ENCODE measurements at regions not wholly inside any gene's neighbourhood (a gene's known extent, or its start where the extent isn't known, plus 50 kb on each side); places are given as distances from the start of the nearest gene placed in this dataset.

GRCh38 chr5:6111131-6111530, 267.2 kb downstream of the MED10 start:
- H2AFZ ChIP-seq (ENCODE audit: low read length) = no peak overlapping the region
- no peak overlapping the region for H3K9ac ChIP-seq (ENCODE audit: low read length)
- TF ChIP-seq EZH2phosphoT487 (IDR thresholded peaks at IDR 0.05; ENCODE audit: low read length) = no peak
- no peak for TF ChIP-seq CTCF (IDR thresholded peaks at IDR 0.05; ENCODE audit: low read length)
- TF ChIP-seq EZH2 (optimal IDR thresholded peaks at IDR 0.05; ENCODE audit: low read depth, low read length) = no peak
- H3K4me3 ChIP-seq (ENCODE audit: low read length) = no peak overlapping the region
- no peak overlapping the region for H3K4me2 ChIP-seq (ENCODE audit: low read depth, low read length)
- no peaks in the 10 kb centered on the region for H4K20me1 ChIP-seq (ENCODE audit: insufficient read depth, low read length)
- no peaks in the 10 kb centered on the region for H3K9me3 ChIP-seq (replicated peaks; ENCODE audit: insufficient read depth, low read length)
- no peak for DNase-seq
- H3K9me2 ChIP-seq (replicated peaks; ENCODE audit: insufficient read depth, low read length) = no peaks in the 10 kb centered on the region
- no peaks in the 10 kb centered on the region for H3K79me2 ChIP-seq (ENCODE audit: low read length)
- H3K27ac ChIP-seq (ENCODE audit: low read length) = no peak overlapping the region
- no peaks in the 10 kb centered on the region for H3K4me1 ChIP-seq (ENCODE audit: low read length)
- no peaks in the 10 kb centered on the region for H3K36me3 ChIP-seq (replicated peaks; ENCODE audit: insufficient read depth, low read length)
- H3K27me3 ChIP-seq (replicated peaks; ENCODE audit: insufficient read depth, low read length) = no peaks in the 10 kb centered on the region
- H3F3A ChIP-seq (ENCODE audit: insufficient read depth, low read length) = no peaks in the 10 kb centered on the region

GRCh38 chr5:6110441-6111005, 267.8 kb downstream of the MED10 start:
- H3K9ac ChIP-seq (ENCODE audit: low read length) = no peak overlapping the region
- TF ChIP-seq CTCF (IDR thresholded peaks at IDR 0.05; ENCODE audit: low read length) (no peak), EZH2phosphoT487 (IDR thresholded peaks at IDR 0.05; ENCODE audit: low read length) (no peak), EZH2 (optimal IDR thresholded peaks at IDR 0.05; ENCODE audit: low read depth, low read length) (no peak)
- H3K36me3 ChIP-seq (replicated peaks; ENCODE audit: insufficient read depth, low read length) = no peaks in the 10 kb centered on the region
- H2AFZ ChIP-seq (ENCODE audit: low read length) = no peak overlapping the region
- H3K4me2 ChIP-seq (ENCODE audit: low read depth, low read length) = no peak overlapping the region
- H4K20me1 ChIP-seq (ENCODE audit: insufficient read depth, low read length) = no peaks in the 10 kb centered on the region
- no peak overlapping the region for H3K4me3 ChIP-seq (ENCODE audit: low read length)
- H3K27me3 ChIP-seq (replicated peaks; ENCODE audit: insufficient read depth, low read length) = no peaks in the 10 kb centered on the region
- no peak overlapping the region for H3K27ac ChIP-seq (ENCODE audit: low read length)
- no peak for DNase-seq
- no peaks in the 10 kb centered on the region for H3K9me3 ChIP-seq (replicated peaks; ENCODE audit: insufficient read depth, low read length)
- no peaks in the 10 kb centered on the region for H3F3A ChIP-seq (ENCODE audit: insufficient read depth, low read length)
- no peaks in the 10 kb centered on the region for H3K9me2 ChIP-seq (replicated peaks; ENCODE audit: insufficient read depth, low read length)
- no peaks in the 10 kb centered on the region for H3K4me1 ChIP-seq (ENCODE audit: low read length)
- no peaks in the 10 kb centered on the region for H3K79me2 ChIP-seq (ENCODE audit: low read length)

GRCh38 chr5:6108981-6109825, 269.1 kb downstream of the MED10 start:
- Histone ChIP-seq H3K79me2 (ENCODE audit: low read length) (no peaks in the 10 kb centered on the region), H3K4me2 (ENCODE audit: low read depth, low read length) (no peak overlapping the region), H3K9me3 (replicated peaks; ENCODE audit: insufficient read depth, low read length) (no peaks in the 10 kb centered on the region), H3K4me3 (ENCODE audit: low read length) (no peak overlapping the region), H3K27me3 (replicated peaks; ENCODE audit: insufficient read depth, low read length) (no peaks in the 10 kb centered on the region), H2AFZ (ENCODE audit: low read length) (no peak overlapping the region), H3K36me3 (replicated peaks; ENCODE audit: insufficient read depth, low read length) (no peaks in the 10 kb centered on the region), H3K9me2 (replicated peaks; ENCODE audit: insufficient read depth, low read length) (no peaks in the 10 kb centered on the region), H4K20me1 (ENCODE audit: insufficient read depth, low read length) (no peaks in the 10 kb centered on the region), H3K9ac (ENCODE audit: low read length) (no peak overlapping the region), H3K27ac (ENCODE audit: low read length) (no peak overlapping the region), H3F3A (ENCODE audit: insufficient read depth, low read length) (no peaks in the 10 kb centered on the region), H3K4me1 (ENCODE audit: low read length) (no peaks in the 10 kb centered on the region)
- no peak for TF ChIP-seq EZH2 (optimal IDR thresholded peaks at IDR 0.05; ENCODE audit: low read depth, low read length)
- no peak for TF ChIP-seq EZH2phosphoT487 (IDR thresholded peaks at IDR 0.05; ENCODE audit: low read length)
- TF ChIP-seq CTCF (IDR thresholded peaks at IDR 0.05; ENCODE audit: low read length) = no peak
- no peak for DNase-seq

Data from MM.1S (cell line).